PC-3 (cell line): ENCODE measurements at regions not wholly inside any gene's neighbourhood (a gene's known extent, or its start where the extent isn't known, plus 50 kb on each side); places are given as distances from the start of the nearest gene placed in this dataset.

ENCODE experiments used
- ATAC-seq: fragments of 200-7000 bp; cut with Tn5 transposase; 2 replicates; pipeline ENCODE4 v1.9.1; 2020; ENCODE audit warnings: mild to moderate bottlenecking, moderate library complexity
- BruUV-seq: library from RNA; stranded (reverse); fragments of 400-500 nt; replicated peaks from 2 replicates; lab custom pipeline; 2021; lab: Mats Ljungman, UMichigan
- CTCF ChIA-PET: fragments of 300-600 bp; sonication (Branson Sonifier 250); formaldehyde crosslinking; loops from one replicate; lab custom pipeline; 2022; ENCODE audit warnings: antibody characterized with exemption; lab: Charles Lee
- POLR2A ChIA-PET: fragments of 300-600 bp; sonication (Branson Sonifier 250); formaldehyde crosslinking; loops from one replicate; lab custom pipeline; 2022; ENCODE audit warnings: antibody characterized with exemption; ENCODE audit not compliant: unreplicated experiment; lab: Charles Lee
- DNase-seq: peaks from one replicate; pipeline ENCODE4 v3.0.0-alpha.2; 2015
- H2AFZ ChIP-seq: fragments of 300-600 bp; sonication (generic); 2 replicates; pipeline ENCODE4 v1.6.0; 2016; ENCODE audit warnings: antibody characterized with exemption, low read length
- H3F3A ChIP-seq: fragments of 300-600 bp; sonication (generic); one replicate; pipeline ENCODE4 v1.6.0; 2017; ENCODE audit warnings: antibody characterized with exemption, low read length, control low read depth, mild to moderate bottlenecking; ENCODE audit not compliant: unreplicated experiment
- H3K27ac ChIP-seq: fragments of 300-600 bp; sonication (generic); 2 replicates; pipeline ENCODE4 v1.5.1; 2016; ENCODE audit warnings: mild to moderate bottlenecking, low read length
- H3K27me3 ChIP-seq: fragments of 300-600 bp; sonication (generic); 2 replicates; pipeline ENCODE4 v1.6.1; 2016; ENCODE audit warnings: low read length, mixed read lengths
- H3K36me3 ChIP-seq: fragments of 300-600 bp; sonication (generic); 2 replicates; pipeline ENCODE4 v1.6.1; 2016; ENCODE audit warnings: low read depth, mixed run types, low read length, mixed read lengths
- H3K4me1 ChIP-seq: fragments of 300-600 bp; sonication (generic); 2 replicates; pipeline ENCODE4 v1.5.1; 2016; ENCODE audit warnings: low read length; ENCODE audit not compliant: insufficient read depth
- H3K4me2 ChIP-seq: fragments of 300-600 bp; sonication (generic); 2 replicates; pipeline ENCODE4 v1.6.0; 2016; ENCODE audit warnings: low read length
- H3K4me3 ChIP-seq: fragments of 300-600 bp; sonication (generic); 2 replicates; pipeline ENCODE4 v1.5.1; 2016; ENCODE audit warnings: mild to moderate bottlenecking, low read length, mixed read lengths
- H3K79me2 ChIP-seq: fragments of 300-600 bp; sonication (generic); 2 replicates; pipeline ENCODE4 v1.6.1; 2017; ENCODE audit warnings: low read length, mixed read lengths
- H3K9ac ChIP-seq: fragments of 300-600 bp; sonication (generic); 2 replicates; pipeline ENCODE4 v1.6.0; 2016; ENCODE audit warnings: mild to moderate bottlenecking, low read length
- H3K9me2 ChIP-seq: fragments of 300-600 bp; sonication (generic); replicated peaks from 2 replicates; pipeline ENCODE4 v1.6.1; 2016; ENCODE audit warnings: mixed run types, low read length, mixed read lengths
- H3K9me3 ChIP-seq: fragments of 300-600 bp; sonication (generic); 2 replicates; pipeline ENCODE4 v1.6.1; 2016; ENCODE audit warnings: low read length, mixed read lengths
- H4K20me1 ChIP-seq: fragments of 300-600 bp; sonication (generic); 2 replicates; pipeline ENCODE4 v1.6.1; 2016; ENCODE audit warnings: low read length, mixed read lengths
- CTCF ChIP-seq: fragments of 300-600 bp; sonication (generic); conservative IDR thresholded peaks from 2 replicates; pipeline ENCODE4 v1.5.1; 2017; ENCODE audit warnings: antibody characterized with exemption, low read depth, mild to moderate bottlenecking, low read length
- EZH2 ChIP-seq: fragments of 300-600 bp; sonication (generic); IDR thresholded peaks from one replicate; pipeline ENCODE4 v1.6.1; 2017; ENCODE audit warnings: antibody characterized with exemption, mild to moderate bottlenecking, low read length; ENCODE audit not compliant: unreplicated experiment
- EZH2phosphoT487 ChIP-seq: fragments of 300-600 bp; sonication (generic); IDR thresholded peaks from 2 replicates; pipeline ENCODE4 v1.6.1; 2018; ENCODE audit warnings: mild to moderate bottlenecking, antibody characterized with exemption, low read length, borderline replicate concordance
- intact Hi-C: fragments of 100-400 bp; cut with micrococcal nuclease; formaldehyde crosslinking; loops from 2 replicates; pipeline ENCODE4 v1.9.0; 2023

GRCh38 chr21:32908534-32908933 lies 117.2 kb upstream of the OLIG2 start:
- Histone ChIP-seq H4K20me1 (no peaks in the 10 kb centered on the region), H3K4me3 (no peak overlapping the region), H2AFZ (no peak overlapping the region), H3K9me3 (no peaks in the 10 kb centered on the region), H3F3A (no peaks in the 10 kb centered on the region), H3K4me2 (no peak overlapping the region), H3K27me3 (peaks cover 42% of the 10 kb centered on the region), H3K9me2 (no peaks in the 10 kb centered on the region), H3K27ac (no peak overlapping the region), H3K36me3 (no peaks in the 10 kb centered on the region), H3K4me1 (no peaks in the 10 kb centered on the region), H3K9ac (no peak overlapping the region), H3K79me2 (no peaks in the 10 kb centered on the region)
- POLR2A ChIA-PET: no interaction called here
- no peak for TF ChIP-seq CTCF
- ATAC-seq (no peak), DNase-seq (no peak)
- CTCF ChIA-PET: no interaction called here
- BruUV-seq: no TSS peak
- intact Hi-C loops: no loop called here

DNA sequence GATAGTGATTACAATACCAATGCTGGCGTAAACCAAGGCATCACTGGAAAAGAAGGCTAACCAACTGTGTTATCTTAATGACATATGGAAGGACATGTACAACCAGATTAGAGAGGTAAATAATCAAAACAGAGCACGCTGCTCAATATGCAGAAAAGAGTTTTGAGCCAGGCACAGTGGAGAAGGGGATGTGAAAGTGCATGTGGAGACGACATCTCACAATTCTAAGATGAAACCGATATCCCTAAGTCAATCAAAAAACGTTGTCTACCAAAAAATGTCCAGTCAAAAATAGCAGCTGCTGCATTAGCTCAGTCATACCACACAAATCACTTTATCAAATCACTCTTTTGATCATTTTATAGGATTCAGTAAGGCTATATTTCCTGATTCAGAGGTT lies 116.3 kb upstream of the OLIG2 start:
- no peak for ATAC-seq
- Histone ChIP-seq H3K9me2 (no peaks in the 10 kb centered on the region), H3K4me2 (no peak overlapping the region), H3K36me3 (no peaks in the 10 kb centered on the region), H3K4me3 (no peak overlapping the region), H3K9me3 (no peaks in the 10 kb centered on the region), H3K4me1 (no peaks in the 10 kb centered on the region), H3K27ac (no peak overlapping the region), H3K9ac (no peak overlapping the region), H3K27me3 (peaks cover 43% of the 10 kb centered on the region), H2AFZ (no peak overlapping the region), H3K79me2 (no peaks in the 10 kb centered on the region), H4K20me1 (no peaks in the 10 kb centered on the region), H3F3A (no peaks in the 10 kb centered on the region)
- CTCF ChIA-PET: no interaction called here
- DNase-seq: no peak
- POLR2A ChIA-PET: interaction anchor here (0.6 kb wide), 1 partner anchor 14 kb away, joined by 4 read pairs; no protein-coding TSS in a partner anchor
- no TSS peak for BruUV-seq
- intact Hi-C loops: no loop called here
- TF ChIP-seq EZH2phosphoT487: no peak
- no peak for TF ChIP-seq CTCF
- no peak for TF ChIP-seq EZH2

DNA sequence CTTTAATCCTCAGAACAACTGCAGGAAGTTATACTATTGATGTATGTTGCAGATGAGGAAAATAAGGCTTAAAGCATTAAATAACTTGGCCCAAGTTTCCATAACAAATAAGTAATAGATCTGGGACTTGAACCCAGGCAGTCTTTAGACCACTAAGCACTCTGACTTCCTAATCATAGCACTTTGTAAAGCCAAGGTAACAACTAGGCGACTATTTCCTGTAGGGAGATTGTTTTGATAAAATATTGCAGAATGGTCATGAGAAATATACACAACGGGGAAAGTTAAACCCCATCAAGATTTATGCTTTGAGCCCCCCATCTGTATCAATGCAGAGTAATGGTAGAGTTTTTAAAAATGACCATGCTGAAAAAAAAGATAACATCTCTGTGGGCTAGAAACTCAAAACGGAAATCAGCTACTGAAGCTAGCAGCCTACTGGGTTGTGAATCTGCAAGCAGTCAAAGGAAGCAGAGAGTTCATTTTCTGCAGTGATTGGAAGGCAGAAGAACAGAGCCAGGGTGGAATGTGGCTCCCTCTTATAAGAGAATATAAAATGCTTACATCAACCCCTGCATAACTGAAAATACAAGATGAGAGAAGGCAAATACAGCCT lies 111.2 kb upstream of the OLIG2 start:
- H3K4me1 ChIP-seq: no peaks in the 10 kb centered on the region
- ChIA-PET POLR2A (no interaction called here), CTCF (no interaction called here)
- no peak overlapping the region for H3K9ac ChIP-seq
- H3K27ac ChIP-seq: no peak overlapping the region
- BruUV-seq: no TSS peak
- H3K4me3 ChIP-seq: no peak overlapping the region
- no peaks in the 10 kb centered on the region for H4K20me1 ChIP-seq
- no peak overlapping the region for H3K4me2 ChIP-seq
- intact Hi-C loops: loop anchor here (5.0 kb wide), 1 partner anchor 82 kb away; no protein-coding TSS in a partner anchor
- H3K36me3 ChIP-seq: no peaks in the 10 kb centered on the region
- H2AFZ ChIP-seq: no peak overlapping the region
- DNase-seq (no peak), ATAC-seq (no peak)
- H3K27me3 ChIP-seq: peaks cover 36% of the 10 kb centered on the region
- no peak for TF ChIP-seq EZH2
- no peaks in the 10 kb centered on the region for H3F3A ChIP-seq
- H3K9me2 ChIP-seq: no peaks in the 10 kb centered on the region
- H3K79me2 ChIP-seq: no peaks in the 10 kb centered on the region
- no peaks in the 10 kb centered on the region for H3K9me3 ChIP-seq
